SJCRH30 (cell line): ENCODE measurements at regions not wholly inside any gene's neighbourhood (a gene's known extent, or its start where the extent isn't known, plus 50 kb on each side); places are given as distances from the start of the nearest gene placed in this dataset.
A peak's percentile ranks its signal among the peaks of the same experiment; 100 is the strongest.

ENCODE experiments used
- DNase-seq, 2 experiments: peaks; one replicate each; pipeline ENCODE4 v3.0.0-alpha.2; 2015 to 2020
- H3K27ac ChIP-seq: fragments of 250-450 bp; sonication (Bioruptor Pico); 2 replicates; pipeline ENCODE4 v1.5.1; 2020; ENCODE audit warnings: mild to moderate bottlenecking, moderate library complexity
- H3K27me3 ChIP-seq: fragments of 250-450 bp; sonication (Bioruptor Pico); 2 replicates; pipeline ENCODE4 v1.5.1; 2020; ENCODE audit warnings: mild to moderate bottlenecking, moderate library complexity
- H3K36me3 ChIP-seq: fragments of 250-450 bp; sonication (Bioruptor Pico); 2 replicates; pipeline ENCODE4 v1.5.1; 2020; ENCODE audit warnings: mild to moderate bottlenecking, moderate library complexity
- H3K4me1 ChIP-seq: fragments of 250-450 bp; sonication (Bioruptor Pico); 2 replicates; pipeline ENCODE4 v1.5.1; 2020; ENCODE audit warnings: mild to moderate bottlenecking, moderate library complexity
- H3K4me3 ChIP-seq: fragments of 250-450 bp; sonication (Bioruptor Pico); 2 replicates; pipeline ENCODE4 v1.5.1; 2020; ENCODE audit warnings: mild to moderate bottlenecking, moderate library complexity
- H3K9me3 ChIP-seq: fragments of 250-450 bp; sonication (Bioruptor Pico); replicated peaks from 2 replicates; pipeline ENCODE4 v1.5.1; 2020; ENCODE audit warnings: mild to moderate bottlenecking, moderate library complexity

DNA sequence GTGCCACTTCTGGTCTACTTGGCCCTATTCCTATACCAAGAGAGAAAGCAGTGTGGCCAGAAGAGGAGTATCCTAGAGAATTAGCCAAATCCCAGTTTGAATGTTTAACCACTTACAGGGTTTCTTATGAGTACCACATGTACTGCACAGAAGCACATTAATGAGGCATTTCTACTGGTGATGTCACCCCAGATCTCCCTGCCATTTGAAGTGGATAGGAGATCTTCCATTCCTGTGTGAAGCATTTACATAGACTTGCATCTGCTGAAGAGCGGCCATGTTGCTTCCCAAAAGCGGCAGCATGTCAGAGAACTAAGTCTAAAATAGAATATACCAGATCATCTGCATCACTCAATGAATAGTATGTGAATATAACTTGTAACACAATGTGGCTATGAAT, 108.4 kb upstream of the TUSC7 start:
- no peak for DNase-seq
- no peaks in the 10 kb centered on the region for H3K27me3 ChIP-seq
- H3K9me3 ChIP-seq: no peaks in the 10 kb centered on the region
- no peak overlapping the region for H3K27ac ChIP-seq
- no peaks in the 10 kb centered on the region for H3K36me3 ChIP-seq
- H3K4me1 ChIP-seq: no peaks in the 10 kb centered on the region
- H3K4me3 ChIP-seq: no peak overlapping the region

- Histone ChIP-seq H3K27me3 (no peaks in the 10 kb centered on the region), H3K36me3 (no peaks in the 10 kb centered on the region), H3K4me3 (no peak overlapping the region), H3K4me1 (no peaks in the 10 kb centered on the region), H3K27ac (no peak overlapping the region), H3K9me3 (no peaks in the 10 kb centered on the region)
- DNase-seq: no peak
Observed at GRCh38 chr3:116607205-116607604, 102.4 kb upstream of the TUSC7 start.

- H3K27ac ChIP-seq: no peak overlapping the region
Observed at GRCh38 chr3:116610124-116610523, 99.5 kb upstream of the TUSC7 start.

GRCh38 chr3:116614795-116615362, 94.7 kb upstream of the TUSC7 start:
- DNase-seq: peak in 1 of 2 experiments; percentile 15
- Histone ChIP-seq H3K36me3 (no peaks in the 10 kb centered on the region), H3K9me3 (no peaks in the 10 kb centered on the region), H3K4me1 (no peaks in the 10 kb centered on the region), H3K4me3 (no peak overlapping the region), H3K27ac (no peak overlapping the region), H3K27me3 (no peaks in the 10 kb centered on the region)

More at GRCh38 chr3:116610124-116610523, 99.5 kb upstream of the TUSC7 start:
- Histone ChIP-seq H3K27me3 (no peaks in the 10 kb centered on the region), H3K4me3 (no peak overlapping the region), H3K4me1 (no peaks in the 10 kb centered on the region), H3K36me3 (no peaks in the 10 kb centered on the region), H3K9me3 (no peaks in the 10 kb centered on the region)
- no peak for DNase-seq

DNA sequence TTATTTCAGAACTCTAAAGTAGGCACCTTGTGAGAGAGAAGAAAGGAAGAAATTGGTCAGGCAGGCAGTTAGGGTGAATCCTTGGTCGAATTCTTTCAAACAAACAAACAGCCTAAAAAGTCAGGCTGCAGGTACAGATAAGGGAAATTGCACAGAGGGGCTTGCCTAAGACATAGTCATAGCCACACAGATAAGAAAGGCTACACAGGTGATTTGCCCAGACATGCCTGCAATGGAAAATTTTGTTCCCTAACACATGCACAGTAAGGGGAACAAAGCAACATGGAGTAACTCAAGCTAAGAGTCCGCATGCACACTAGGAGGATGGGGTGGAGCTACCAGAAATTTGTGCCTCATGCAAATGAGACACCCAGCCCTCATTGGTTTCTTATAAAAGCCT, 91.4 kb upstream of the TUSC7 start:
- no peaks in the 10 kb centered on the region for H3K9me3 ChIP-seq
- no peak overlapping the region for H3K27ac ChIP-seq
- no peaks in the 10 kb centered on the region for H3K4me1 ChIP-seq
- no peak overlapping the region for H3K4me3 ChIP-seq
- DNase-seq: no peak
- no peaks in the 10 kb centered on the region for H3K36me3 ChIP-seq
- H3K27me3 ChIP-seq: no peaks in the 10 kb centered on the region

DNA sequence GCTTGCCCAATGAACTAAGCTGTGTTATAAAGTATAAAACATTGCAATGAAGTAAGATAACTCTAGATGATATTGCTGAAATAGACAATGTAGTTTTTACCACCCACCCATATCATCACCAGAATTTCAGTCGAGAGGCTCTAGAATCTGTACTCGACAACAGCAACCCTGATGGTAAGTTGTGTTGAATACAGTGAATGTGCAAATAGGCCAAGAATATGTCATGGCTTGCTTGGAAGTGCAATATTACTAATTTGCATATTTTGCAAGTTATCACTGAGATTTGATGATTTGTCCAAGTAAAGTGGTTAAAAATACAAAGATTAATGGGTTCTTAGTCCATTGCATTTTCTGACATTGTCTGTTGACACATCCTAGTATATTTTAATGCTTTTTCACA, 90.6 kb upstream of the TUSC7 start:
- Histone ChIP-seq H3K27me3 (no peaks in the 10 kb centered on the region), H3K4me3 (no peak overlapping the region), H3K4me1 (no peaks in the 10 kb centered on the region), H3K9me3 (no peaks in the 10 kb centered on the region), H3K36me3 (no peaks in the 10 kb centered on the region), H3K27ac (no peak overlapping the region)
- DNase-seq: no peak

DNA sequence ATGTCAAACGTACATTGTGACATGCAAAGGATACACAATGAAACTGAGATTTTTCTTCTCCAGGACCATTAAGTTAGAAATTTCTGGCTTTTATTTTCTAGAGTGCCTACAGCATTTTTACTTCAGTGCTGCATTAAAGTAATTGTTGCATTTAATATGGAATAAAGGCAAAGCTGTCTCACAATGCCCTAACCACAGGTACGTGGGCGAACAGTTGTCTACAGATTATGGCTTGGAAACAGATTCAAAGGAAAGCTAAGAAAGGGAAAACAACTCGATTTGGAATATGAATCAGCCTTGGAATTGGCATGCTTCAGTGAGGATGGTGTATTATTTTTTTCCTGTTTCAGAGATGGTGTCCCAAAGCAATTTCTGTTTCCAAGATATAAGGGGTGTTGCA, 79.1 kb upstream of the TUSC7 start:
- Histone ChIP-seq H3K4me3 (no peak overlapping the region), H3K27ac (no peak overlapping the region), H3K27me3 (no peaks in the 10 kb centered on the region), H3K4me1 (no peaks in the 10 kb centered on the region), H3K9me3 (no peaks in the 10 kb centered on the region), H3K36me3 (no peaks in the 10 kb centered on the region)
- no peak for DNase-seq

DNA sequence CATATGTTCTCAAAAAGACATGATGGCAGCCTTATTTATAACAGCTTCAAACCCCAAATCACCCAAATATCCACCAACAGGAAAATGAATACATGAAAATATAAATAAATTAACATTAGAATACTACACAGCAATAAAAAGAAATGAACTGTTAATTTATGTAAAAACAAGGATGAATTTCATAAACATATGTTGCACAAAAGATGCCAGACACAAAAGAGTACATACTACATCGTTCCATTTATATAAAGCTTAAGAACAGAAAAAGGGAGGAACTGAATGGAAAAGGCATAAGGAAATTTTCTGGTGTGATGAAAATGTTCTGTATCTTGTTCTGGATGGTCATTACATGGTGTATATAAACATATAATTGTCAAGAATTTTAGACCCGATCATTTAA, 69.9 kb upstream of the TUSC7 start:
- Histone ChIP-seq H3K27me3 (no peaks in the 10 kb centered on the region), H3K36me3 (no peaks in the 10 kb centered on the region), H3K4me3 (no peak overlapping the region), H3K9me3 (no peaks in the 10 kb centered on the region), H3K4me1 (no peaks in the 10 kb centered on the region), H3K27ac (no peak overlapping the region)
- no peak for DNase-seq

- H3K4me3 ChIP-seq: no peak overlapping the region
- no peaks in the 10 kb centered on the region for H3K9me3 ChIP-seq
- no peak overlapping the region for H3K27ac ChIP-seq
- no peaks in the 10 kb centered on the region for H3K36me3 ChIP-seq
- DNase-seq: no peak
- H3K4me1 ChIP-seq: no peaks in the 10 kb centered on the region
- H3K27me3 ChIP-seq: no peaks in the 10 kb centered on the region
Observed at GRCh38 chr3:116640109-116640508, 69.5 kb upstream of the TUSC7 start.

GRCh38 chr3:116643001-116643400, 66.6 kb upstream of the TUSC7 start:
- DNase-seq: no peak
- Histone ChIP-seq H3K36me3 (no peaks in the 10 kb centered on the region), H3K27ac (no peak overlapping the region), H3K4me3 (no peak overlapping the region), H3K27me3 (no peaks in the 10 kb centered on the region), H3K4me1 (no peaks in the 10 kb centered on the region), H3K9me3 (no peaks in the 10 kb centered on the region)

DNA sequence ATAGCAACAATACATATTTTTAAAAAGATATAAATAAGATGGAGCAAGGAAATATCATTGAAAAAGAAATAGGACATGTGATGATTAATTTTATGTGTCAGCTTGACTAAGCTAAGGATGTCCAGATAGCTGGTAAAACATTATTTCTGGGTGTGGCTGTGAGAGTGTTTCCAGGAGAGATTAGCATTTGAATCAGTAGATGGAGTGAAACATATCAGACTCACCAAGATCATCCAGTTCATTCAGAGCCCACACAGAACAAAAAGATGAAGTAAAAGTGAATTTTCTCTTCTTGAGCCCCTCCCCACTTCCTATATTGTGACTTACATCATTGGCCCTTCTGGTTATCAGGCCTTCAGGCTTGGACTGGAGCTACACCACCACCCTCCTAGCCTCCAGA, 61.6 kb upstream of the TUSC7 start:
- Histone ChIP-seq H3K36me3 (no peaks in the 10 kb centered on the region), H3K4me3 (no peak overlapping the region), H3K9me3 (no peaks in the 10 kb centered on the region), H3K27me3 (no peaks in the 10 kb centered on the region), H3K27ac (no peak overlapping the region), H3K4me1 (no peaks in the 10 kb centered on the region)
- DNase-seq: no peak
